ENCODE measurements at regions not wholly inside any gene's neighbourhood (a gene's known extent, or its start where the extent isn't known, plus 50 kb on each side); places are given as distances from the start of the nearest gene placed in this dataset.

DNA sequence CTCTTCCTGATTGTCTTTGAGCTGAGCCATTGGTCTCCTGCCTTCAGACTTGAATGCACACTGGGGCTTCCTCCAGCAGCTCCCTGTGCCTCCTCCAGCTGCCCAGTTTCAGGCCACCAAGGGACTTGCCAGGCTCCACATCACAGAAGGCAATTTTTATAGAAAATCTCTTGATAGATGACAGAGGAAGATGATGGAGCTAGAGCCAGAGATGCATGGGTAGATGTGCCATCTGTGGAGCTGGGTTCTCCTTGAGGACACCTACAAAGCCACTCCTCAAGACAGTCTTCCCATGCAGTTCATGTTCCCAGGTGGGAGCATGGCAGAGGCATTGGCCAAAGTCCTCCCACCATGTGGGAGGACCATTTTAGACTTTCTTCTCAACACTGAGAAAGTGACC is 239.6 kb upstream of the IRX1 start:
- no peak overlapping the region for H3K4me3 Mint-ChIP-seq
- H3K27ac Mint-ChIP-seq: no peak overlapping the region
- no peaks in the 10 kb centered on the region for H3K27me3 Mint-ChIP-seq
- peaks cover 8% of the 10 kb centered on the region for H3K9me3 Mint-ChIP-seq
- H3K4me1 Mint-ChIP-seq (ENCODE audit: low read depth): no peaks in the 10 kb centered on the region
- no peaks in the 10 kb centered on the region for H3K36me3 Mint-ChIP-seq (ENCODE audit: low read depth)
- intact Hi-C loops (cut with micrococcal nuclease): no loop called here

DNA sequence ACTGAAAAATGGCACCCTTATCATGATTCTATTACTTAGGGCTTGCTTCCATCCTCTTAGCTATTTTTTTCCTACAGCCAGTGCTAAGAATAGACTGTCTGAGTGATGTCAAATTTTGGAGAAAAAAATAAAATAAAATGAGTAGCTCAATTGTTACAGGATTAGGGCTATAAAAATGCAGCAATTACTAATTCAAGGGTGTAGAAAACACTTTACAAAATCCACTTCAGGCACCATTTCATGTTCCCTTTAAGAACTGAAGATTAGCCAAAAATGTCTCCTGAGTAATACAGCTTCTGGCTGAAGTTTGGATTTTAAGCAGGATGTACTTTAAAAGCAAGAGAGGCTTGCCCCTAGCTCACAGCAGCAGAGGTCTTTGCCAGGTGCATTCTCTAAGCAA is 240.5 kb upstream of the IRX1 start:
- H3K27ac Mint-ChIP-seq: no peak overlapping the region
- no peak overlapping the region for H3K4me3 Mint-ChIP-seq
- H3K9me3 Mint-ChIP-seq: peaks cover 9% of the 10 kb centered on the region
- no peaks in the 10 kb centered on the region for H3K27me3 Mint-ChIP-seq
- H3K36me3 Mint-ChIP-seq (ENCODE audit: low read depth): no peaks in the 10 kb centered on the region
- no peaks in the 10 kb centered on the region for H3K4me1 Mint-ChIP-seq (ENCODE audit: low read depth)
- intact Hi-C loops (cut with micrococcal nuclease): no loop called here

DNA sequence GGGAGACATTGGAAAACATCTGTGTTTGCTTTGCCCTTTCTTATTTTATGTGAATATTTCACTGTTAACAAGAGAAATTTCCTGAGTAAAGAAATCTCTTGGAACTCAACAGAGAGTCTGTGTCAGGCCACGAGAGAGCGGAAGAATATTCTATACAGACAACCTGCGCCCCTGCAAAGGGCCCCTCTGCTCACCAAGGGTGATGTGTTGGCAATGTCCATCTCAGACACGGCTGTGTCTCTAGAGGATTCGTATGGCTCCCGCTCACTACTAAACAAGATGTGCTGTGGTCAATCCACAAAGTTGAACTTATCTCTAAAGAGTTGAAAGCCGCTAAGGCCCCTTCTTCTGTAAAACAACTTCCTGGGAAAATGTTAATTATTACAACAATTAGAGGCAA is 241.0 kb upstream of the IRX1 start:
- H3K27ac Mint-ChIP-seq: no peak overlapping the region
- intact Hi-C loops (cut with micrococcal nuclease): no loop called here
- H3K4me3 Mint-ChIP-seq: no peak overlapping the region
- no peaks in the 10 kb centered on the region for H3K36me3 Mint-ChIP-seq (ENCODE audit: low read depth)
- peaks cover 14% of the 10 kb centered on the region for H3K9me3 Mint-ChIP-seq
- no peaks in the 10 kb centered on the region for H3K27me3 Mint-ChIP-seq
- H3K4me1 Mint-ChIP-seq (ENCODE audit: low read depth): no peaks in the 10 kb centered on the region

DNA sequence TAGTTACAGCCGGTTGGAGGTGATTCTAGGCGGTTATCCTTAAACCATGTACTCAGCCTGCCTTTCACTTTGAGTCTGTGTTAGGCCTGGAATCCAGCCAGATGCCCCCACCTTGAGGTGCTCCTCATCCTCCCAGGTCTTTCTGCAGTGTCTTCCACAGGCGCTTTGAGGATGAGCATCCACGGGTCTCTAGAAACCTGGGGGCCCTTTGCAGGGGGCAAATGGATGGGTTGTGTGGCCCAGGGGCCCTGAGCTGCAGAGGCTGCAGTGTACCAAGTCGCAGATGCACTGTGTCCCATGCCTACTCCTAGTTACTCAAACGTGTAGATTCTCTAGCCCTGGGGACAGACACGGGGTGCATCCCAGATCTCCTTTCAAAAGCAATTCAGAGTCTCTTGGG is 242.1 kb upstream of the IRX1 start:
- H3K36me3 Mint-ChIP-seq (ENCODE audit: low read depth): no peaks in the 10 kb centered on the region
- intact Hi-C loops (cut with micrococcal nuclease): no loop called here
- no peaks in the 10 kb centered on the region for H3K4me1 Mint-ChIP-seq (ENCODE audit: low read depth)
- H3K27ac Mint-ChIP-seq: no peak overlapping the region
- H3K4me3 Mint-ChIP-seq: no peak overlapping the region
- H3K9me3 Mint-ChIP-seq: peaks cover 16% of the 10 kb centered on the region
- no peaks in the 10 kb centered on the region for H3K27me3 Mint-ChIP-seq

DNA sequence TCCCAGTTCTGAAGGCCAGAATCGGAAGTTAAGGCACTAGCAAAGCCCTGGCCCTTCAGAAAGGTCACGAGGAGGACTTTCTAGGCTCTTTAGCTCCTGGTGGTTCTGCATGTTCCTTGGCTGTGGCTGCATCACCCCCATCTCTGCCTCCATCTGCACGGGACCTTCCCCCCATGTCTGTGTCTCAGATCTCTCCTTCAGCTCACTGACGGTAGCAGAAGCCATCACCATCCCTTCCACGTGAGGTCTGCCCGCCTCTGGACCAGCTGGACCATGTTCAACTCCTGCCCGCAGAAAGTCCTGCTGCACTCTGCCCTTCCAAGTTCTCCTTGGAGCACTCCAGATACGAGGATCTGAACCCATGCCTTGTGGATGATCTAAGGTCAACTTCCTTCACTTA is 242.9 kb upstream of the IRX1 start:
- no peak overlapping the region for H3K4me3 Mint-ChIP-seq
- H3K36me3 Mint-ChIP-seq (ENCODE audit: low read depth): no peaks in the 10 kb centered on the region
- intact Hi-C loops (cut with micrococcal nuclease): no loop called here
- H3K27me3 Mint-ChIP-seq: no peaks in the 10 kb centered on the region
- H3K9me3 Mint-ChIP-seq: peaks cover 16% of the 10 kb centered on the region
- H3K27ac Mint-ChIP-seq: no peak overlapping the region
- H3K4me1 Mint-ChIP-seq (ENCODE audit: low read depth): no peaks in the 10 kb centered on the region

DNA sequence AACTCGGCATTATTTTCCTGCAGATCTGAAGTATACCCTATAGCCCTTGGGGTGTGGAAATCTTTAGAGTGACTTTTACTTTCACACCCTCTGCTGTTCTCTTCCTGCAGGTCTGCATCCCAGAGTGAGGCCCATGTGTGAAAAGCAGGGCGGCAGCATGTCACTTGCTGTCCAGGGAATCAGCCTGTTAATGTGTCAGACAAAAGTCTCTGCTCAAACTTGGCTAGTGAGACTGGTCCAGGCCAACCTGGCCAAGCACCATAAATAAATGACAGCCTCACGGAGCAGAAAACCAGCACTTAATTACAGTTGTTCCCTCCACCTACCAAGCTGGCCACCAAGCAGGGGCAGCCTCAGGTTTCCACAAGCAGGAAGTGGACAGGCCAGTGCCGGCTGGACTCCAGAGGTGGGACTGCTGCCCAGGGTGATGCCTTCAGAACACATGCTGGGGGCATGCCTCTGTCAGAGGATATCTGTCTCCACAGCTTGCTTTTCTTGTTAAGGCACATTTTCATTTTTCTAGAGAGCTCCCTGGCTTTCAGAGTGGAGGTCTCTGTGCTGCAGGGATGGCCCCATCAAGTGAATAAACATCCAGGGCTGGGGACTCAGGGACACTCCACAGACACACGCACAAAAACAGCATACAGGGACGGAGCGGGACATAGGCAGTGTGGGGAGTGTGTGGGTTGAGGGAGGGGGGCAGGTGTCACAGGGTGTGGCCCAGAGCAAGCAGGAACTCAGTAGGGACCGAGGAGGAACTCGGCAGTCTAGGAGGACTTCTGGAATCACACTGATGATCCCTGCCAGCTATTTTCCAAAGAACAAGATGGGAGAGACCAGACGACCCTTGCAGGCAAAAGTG is 243.8 kb upstream of the IRX1 start:
- intact Hi-C loops (cut with micrococcal nuclease): no loop called here
- no peak overlapping the region for H3K4me3 Mint-ChIP-seq
- peaks cover 16% of the 10 kb centered on the region for H3K9me3 Mint-ChIP-seq
- H3K4me1 Mint-ChIP-seq (ENCODE audit: low read depth): no peaks in the 10 kb centered on the region
- no peaks in the 10 kb centered on the region for H3K36me3 Mint-ChIP-seq (ENCODE audit: low read depth)
- no peaks in the 10 kb centered on the region for H3K27me3 Mint-ChIP-seq
- no peak overlapping the region for H3K27ac Mint-ChIP-seq

DNA sequence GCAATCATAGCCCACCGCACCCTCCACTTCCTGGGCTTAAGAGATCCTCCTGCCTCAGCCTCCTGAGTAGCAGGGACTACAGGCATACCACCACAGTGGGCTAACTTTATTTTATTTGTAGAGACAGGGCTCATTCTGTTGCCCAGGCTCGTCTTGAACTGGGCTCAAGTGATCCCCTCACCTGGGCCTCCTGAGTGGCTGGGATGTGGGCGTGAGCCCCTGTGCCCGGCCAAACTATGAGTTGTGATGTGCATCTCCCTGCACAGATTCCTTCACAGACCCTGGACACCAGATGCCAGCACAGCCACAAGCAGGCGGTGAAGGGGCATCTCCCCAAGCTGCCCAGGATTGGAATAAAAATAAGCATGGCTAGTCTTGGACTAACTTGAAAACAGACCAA is 244.9 kb upstream of the IRX1 start:
- Mint-ChIP-seq H3K4me1 (ENCODE audit: low read depth) (no peaks in the 10 kb centered on the region), H3K27ac (no peak overlapping the region), H3K27me3 (no peaks in the 10 kb centered on the region), H3K9me3 (peaks cover 16% of the 10 kb centered on the region), H3K4me3 (no peak overlapping the region), H3K36me3 (ENCODE audit: low read depth) (no peaks in the 10 kb centered on the region)
- intact Hi-C loops (cut with micrococcal nuclease): no loop called here

DNA sequence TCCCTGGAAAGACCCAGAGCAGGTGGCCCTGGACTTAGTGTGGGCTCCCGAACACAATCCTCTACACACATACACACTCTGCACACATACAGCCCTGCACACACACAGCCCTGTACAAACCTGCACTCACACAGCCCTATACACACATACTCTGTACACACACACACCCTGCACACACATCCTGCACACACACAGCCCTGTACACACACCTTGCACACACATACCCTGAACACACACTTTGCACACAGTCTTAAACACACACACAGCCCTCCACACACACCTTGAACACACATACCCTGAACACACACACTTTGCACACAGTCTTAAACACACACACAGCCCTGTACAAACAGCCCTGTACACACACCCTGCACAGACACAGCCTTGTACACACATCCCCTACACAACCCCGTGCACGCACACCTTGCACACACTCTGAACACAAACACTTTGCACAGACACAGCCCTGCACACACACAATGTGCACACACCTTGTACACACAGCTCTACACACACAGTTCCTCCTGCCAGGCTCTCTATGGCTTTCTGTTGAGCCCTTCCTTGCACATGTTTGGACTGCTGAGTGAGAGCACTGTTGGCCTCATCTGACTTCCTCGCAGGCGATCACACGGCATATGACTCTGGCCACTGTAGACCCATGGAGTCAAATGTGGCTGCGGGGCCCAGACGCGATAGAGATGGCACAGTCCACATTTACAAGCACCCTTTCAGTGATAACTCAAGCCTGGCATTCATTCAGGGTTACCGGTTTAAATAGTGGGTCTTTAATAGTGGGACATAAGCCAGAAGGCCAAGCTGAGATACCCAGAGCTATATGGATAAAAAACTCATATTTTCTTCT is 245.7 kb upstream of the IRX1 start:
- intact Hi-C loops (cut with micrococcal nuclease): no loop called here
- H3K4me3 Mint-ChIP-seq: no peak overlapping the region
- H3K4me1 Mint-ChIP-seq (ENCODE audit: low read depth): no peaks in the 10 kb centered on the region
- H3K36me3 Mint-ChIP-seq (ENCODE audit: low read depth): no peaks in the 10 kb centered on the region
- peaks cover 16% of the 10 kb centered on the region for H3K9me3 Mint-ChIP-seq
- H3K27ac Mint-ChIP-seq: no peak overlapping the region
- H3K27me3 Mint-ChIP-seq: no peaks in the 10 kb centered on the region

DNA sequence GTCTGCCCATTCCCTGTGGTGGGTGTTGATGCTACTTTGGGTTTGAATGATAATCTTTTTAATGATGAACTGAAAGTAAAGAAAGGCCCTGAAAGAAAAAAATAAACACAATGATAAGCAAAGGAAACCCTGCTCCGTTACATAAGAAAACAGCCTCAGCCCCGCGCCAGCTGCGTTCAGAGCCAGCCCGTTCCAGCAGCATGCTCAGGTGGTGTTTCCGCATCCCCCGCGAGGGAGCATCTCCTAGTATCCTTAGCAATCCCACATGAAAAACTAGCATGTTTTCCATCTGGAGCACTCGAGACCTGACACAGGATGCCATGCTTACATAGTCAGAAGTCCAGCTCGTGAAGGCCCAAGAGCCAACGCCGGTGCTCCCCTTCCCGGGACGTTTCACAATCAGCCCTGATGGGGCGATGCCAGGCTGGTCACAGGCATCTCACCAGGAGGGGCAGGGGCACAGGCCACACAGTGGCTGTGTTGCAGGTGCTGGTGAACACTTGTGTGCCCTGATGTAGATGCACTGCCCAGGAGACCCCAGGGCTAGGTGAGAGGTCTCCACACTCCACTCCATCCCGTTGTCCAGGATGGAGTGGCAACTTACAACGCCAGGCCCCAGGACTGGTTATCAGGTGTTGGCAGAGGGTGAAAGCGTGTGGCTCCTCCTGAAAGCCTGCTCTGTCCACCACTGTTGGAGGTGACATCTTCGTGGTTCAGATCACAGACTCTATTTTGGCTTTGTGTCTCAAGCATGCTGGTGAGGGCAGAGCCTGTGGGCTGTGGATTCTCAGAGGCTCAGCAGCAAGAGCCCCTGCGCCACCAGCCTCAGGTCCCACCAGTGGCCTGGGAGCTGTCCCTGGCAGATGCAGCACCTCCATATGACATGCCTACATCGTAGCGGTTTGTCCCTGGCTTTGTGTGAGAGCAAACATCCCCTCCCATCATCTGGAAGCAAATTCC is 246.8 kb upstream of the IRX1 start:
- intact Hi-C loops (cut with micrococcal nuclease): no loop called here
- no peaks in the 10 kb centered on the region for H3K4me1 Mint-ChIP-seq (ENCODE audit: low read depth)
- H3K36me3 Mint-ChIP-seq (ENCODE audit: low read depth): no peaks in the 10 kb centered on the region
- no peaks in the 10 kb centered on the region for H3K27me3 Mint-ChIP-seq
- no peak overlapping the region for H3K4me3 Mint-ChIP-seq
- H3K9me3 Mint-ChIP-seq: peaks cover 16% of the 10 kb centered on the region
- no peak overlapping the region for H3K27ac Mint-ChIP-seq

DNA sequence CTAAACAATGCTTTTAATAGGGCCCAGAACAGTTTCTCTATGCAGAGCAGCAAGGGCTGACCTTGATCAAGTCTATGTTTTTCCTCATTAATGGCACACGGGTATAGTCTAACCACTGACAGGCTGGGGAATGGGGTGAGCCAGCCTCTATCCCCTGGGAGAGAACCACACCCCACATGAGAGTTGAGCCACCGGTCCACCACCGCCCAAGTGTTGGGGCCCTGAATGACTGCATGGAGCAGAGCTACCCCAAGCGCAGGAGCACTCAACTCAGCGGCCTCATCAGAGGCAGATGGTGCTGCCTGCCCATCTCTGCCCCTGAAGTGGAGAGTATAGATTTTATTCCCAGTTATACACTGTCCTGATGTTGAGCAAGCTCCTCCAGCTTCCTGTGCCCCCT is 247.9 kb upstream of the IRX1 start:
- Mint-ChIP-seq H3K9me3 (peaks cover 16% of the 10 kb centered on the region), H3K4me1 (ENCODE audit: low read depth) (no peaks in the 10 kb centered on the region), H3K27me3 (no peaks in the 10 kb centered on the region), H3K27ac (no peak overlapping the region), H3K36me3 (ENCODE audit: low read depth) (no peaks in the 10 kb centered on the region), H3K4me3 (no peak overlapping the region)
- intact Hi-C loops (cut with micrococcal nuclease): no loop called here

DNA sequence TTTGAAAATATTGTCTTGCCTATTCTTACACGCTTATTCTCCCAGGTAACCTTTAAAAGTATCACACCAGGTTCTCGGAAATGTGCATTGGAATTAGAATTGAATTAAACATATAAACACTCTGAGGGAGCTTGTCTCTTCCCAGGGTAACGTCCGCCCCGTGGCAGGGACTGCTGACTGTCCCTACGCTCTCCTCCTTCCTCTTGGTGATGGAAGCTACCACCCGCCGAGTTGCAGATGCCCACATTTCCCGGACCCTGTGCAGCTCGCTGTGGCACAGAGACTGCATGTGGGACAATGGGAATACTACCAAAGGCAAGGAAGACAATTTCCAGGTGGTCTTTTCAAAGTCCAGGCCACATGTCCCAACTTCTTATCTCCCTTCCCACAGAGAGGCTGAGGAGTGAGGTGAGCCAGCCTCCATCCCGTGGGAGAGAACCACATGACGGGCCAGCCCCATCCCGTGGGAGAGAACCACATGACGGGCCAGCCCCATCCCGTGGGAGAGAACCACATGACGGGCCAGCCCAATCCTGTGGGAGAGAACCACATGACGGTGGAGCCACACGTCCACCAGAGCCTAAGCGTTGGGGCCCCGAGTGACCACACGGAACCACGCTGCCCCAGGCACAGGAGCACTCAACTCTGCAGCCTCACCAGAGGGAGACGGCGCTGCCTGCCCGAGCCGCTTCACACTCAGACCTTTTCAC is 249.4 kb upstream of the IRX1 start:
- Mint-ChIP-seq H3K9me3 (peaks cover 9% of the 10 kb centered on the region), H3K4me3 (no peak overlapping the region), H3K36me3 (ENCODE audit: low read depth) (no peaks in the 10 kb centered on the region), H3K4me1 (ENCODE audit: low read depth) (no peaks in the 10 kb centered on the region), H3K27me3 (no peaks in the 10 kb centered on the region), H3K27ac (no peak overlapping the region)
- intact Hi-C loops (cut with micrococcal nuclease): no loop called here

DNA sequence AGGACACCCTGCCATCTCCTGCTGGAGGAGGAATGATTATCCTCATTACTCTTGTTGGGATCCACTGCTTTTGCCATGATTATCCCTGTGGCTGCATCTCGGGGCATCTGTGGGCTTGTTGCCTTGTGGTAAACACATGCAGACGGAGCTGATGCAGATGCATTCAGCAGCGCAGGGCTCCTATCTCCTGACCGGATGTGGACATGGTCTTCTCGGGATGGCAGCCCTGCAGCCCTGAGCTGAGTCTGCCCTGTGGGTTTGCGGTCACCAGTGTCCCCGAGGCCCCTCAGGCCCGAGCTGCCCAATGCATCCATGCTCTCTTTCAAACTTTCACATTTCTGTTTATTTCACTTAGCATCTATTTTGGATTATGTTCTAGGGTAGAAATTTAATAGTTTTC is 250.4 kb upstream of the IRX1 start:
- H3K27ac Mint-ChIP-seq: no peak overlapping the region
- H3K36me3 Mint-ChIP-seq (ENCODE audit: low read depth): no peaks in the 10 kb centered on the region
- intact Hi-C loops (cut with micrococcal nuclease): no loop called here
- H3K27me3 Mint-ChIP-seq: no peaks in the 10 kb centered on the region
- H3K9me3 Mint-ChIP-seq: peaks cover 8% of the 10 kb centered on the region
- H3K4me3 Mint-ChIP-seq: no peak overlapping the region
- no peaks in the 10 kb centered on the region for H3K4me1 Mint-ChIP-seq (ENCODE audit: low read depth)

DNA sequence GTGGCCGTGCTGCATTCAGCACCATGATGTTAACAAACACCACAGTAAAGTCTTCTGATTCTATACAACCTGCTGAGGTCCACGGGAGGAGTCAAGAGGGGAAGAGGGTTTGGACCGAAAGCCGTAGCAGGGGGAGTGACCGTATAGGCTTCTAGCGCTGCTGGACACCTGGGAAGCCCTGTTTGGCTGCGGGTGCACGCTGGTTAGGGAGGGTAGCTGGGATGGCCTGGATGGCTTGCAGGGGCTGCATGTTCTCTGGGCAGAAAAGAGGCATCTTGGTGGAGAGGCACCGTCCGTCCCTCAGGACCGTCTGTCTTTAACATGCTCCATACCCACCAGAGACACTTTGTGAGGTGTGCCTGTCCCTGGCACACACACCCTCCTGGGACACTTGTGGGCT is 251.0 kb upstream of the IRX1 start:
- no peaks in the 10 kb centered on the region for H3K4me1 Mint-ChIP-seq (ENCODE audit: low read depth)
- peaks cover 3% of the 10 kb centered on the region for H3K9me3 Mint-ChIP-seq
- H3K27ac Mint-ChIP-seq: no peak overlapping the region
- H3K36me3 Mint-ChIP-seq (ENCODE audit: low read depth): no peaks in the 10 kb centered on the region
- H3K27me3 Mint-ChIP-seq: no peaks in the 10 kb centered on the region
- intact Hi-C loops (cut with micrococcal nuclease): no loop called here
- H3K4me3 Mint-ChIP-seq: no peak overlapping the region
